ENCODE measurements at regions not wholly inside any gene's neighbourhood (a gene's known extent, or its start where the extent isn't known, plus 50 kb on each side); places are given as distances from the start of the nearest gene placed in this dataset.

GRCh38 chr21:41052820-41053555 lies 115.0 kb upstream of the BACE2 start:
- no peaks in the 10 kb centered on the region for H3K27me3 ChIP-seq
- DNase-seq, result no peak

GRCh38 chr21:41054018-41054578 lies 113.9 kb upstream of the BACE2 start:
- no peak overlapping the region for H3K27ac ChIP-seq
- TF ChIP-seq POLR2A (IDR thresholded peaks at IDR 0.05) (no peak), CTCF (IDR thresholded peaks at IDR 0.05) (no peak)
- H3K4me3 ChIP-seq, result no peak overlapping the region
- no peaks in the 10 kb centered on the region for H3K9me3 ChIP-seq
- no peak for DNase-seq
- no peaks in the 10 kb centered on the region for H3K27me3 ChIP-seq
- no peaks in the 10 kb centered on the region for H3K4me1 ChIP-seq
- H3K36me3 ChIP-seq, result no peaks in the 10 kb centered on the region

More at GRCh38 chr21:41052820-41053555, 115.0 kb upstream of the BACE2 start:
- Histone ChIP-seq H3K36me3 (no peaks in the 10 kb centered on the region), H3K27ac (no peak overlapping the region), H3K9me3 (no peaks in the 10 kb centered on the region), H3K4me1 (no peaks in the 10 kb centered on the region), H3K4me3 (no peak overlapping the region)
- TF ChIP-seq CTCF (IDR thresholded peaks at IDR 0.05) (no peak), POLR2A (IDR thresholded peaks at IDR 0.05) (no peak)

- no peak for DNase-seq
- no peak for TF ChIP-seq POLR2A (IDR thresholded peaks at IDR 0.05)
- no peak for TF ChIP-seq CTCF (IDR thresholded peaks at IDR 0.05)
- Histone ChIP-seq H3K36me3 (no peaks in the 10 kb centered on the region), H3K4me1 (no peaks in the 10 kb centered on the region), H3K4me3 (no peak overlapping the region), H3K9me3 (no peaks in the 10 kb centered on the region), H3K27ac (no peak overlapping the region), H3K27me3 (no peaks in the 10 kb centered on the region)
Measured at GRCh38 chr21:41055266-41055665, 112.7 kb upstream of the BACE2 start.

- Histone ChIP-seq H3K27me3 (no peaks in the 10 kb centered on the region), H3K4me3 (no peak overlapping the region), H3K4me1 (no peaks in the 10 kb centered on the region), H3K27ac (no peak overlapping the region), H3K36me3 (no peaks in the 10 kb centered on the region), H3K9me3 (no peaks in the 10 kb centered on the region)
- DNase-seq, result no peak
- TF ChIP-seq POLR2A (IDR thresholded peaks at IDR 0.05), result no peak
- no peak for TF ChIP-seq CTCF (IDR thresholded peaks at IDR 0.05)
Measured at GRCh38 chr21:41059871-41060270, 108.1 kb upstream of the BACE2 start.

GRCh38 chr21:41061701-41062100 lies 106.3 kb upstream of the BACE2 start:
- Histone ChIP-seq H3K27ac (no peak overlapping the region), H3K4me1 (no peaks in the 10 kb centered on the region), H3K4me3 (no peak overlapping the region), H3K9me3 (no peaks in the 10 kb centered on the region), H3K36me3 (no peaks in the 10 kb centered on the region), H3K27me3 (no peaks in the 10 kb centered on the region)
- DNase-seq, result no peak
- TF ChIP-seq POLR2A (IDR thresholded peaks at IDR 0.05) (no peak), CTCF (IDR thresholded peaks at IDR 0.05) (no peak)

Measured in Peyer's patch (tissue), 4 donors.